ENCODE measurements at regions not wholly inside any gene's neighbourhood (a gene's known extent, or its start where the extent isn't known, plus 50 kb on each side); places are given as distances from the start of the nearest gene placed in this dataset.
"Not testable (repeated sequence)": the region's sequence is repeated elsewhere in the genome, so short reads cannot be mapped to it uniquely, and the experiment has no call there.

DNA sequence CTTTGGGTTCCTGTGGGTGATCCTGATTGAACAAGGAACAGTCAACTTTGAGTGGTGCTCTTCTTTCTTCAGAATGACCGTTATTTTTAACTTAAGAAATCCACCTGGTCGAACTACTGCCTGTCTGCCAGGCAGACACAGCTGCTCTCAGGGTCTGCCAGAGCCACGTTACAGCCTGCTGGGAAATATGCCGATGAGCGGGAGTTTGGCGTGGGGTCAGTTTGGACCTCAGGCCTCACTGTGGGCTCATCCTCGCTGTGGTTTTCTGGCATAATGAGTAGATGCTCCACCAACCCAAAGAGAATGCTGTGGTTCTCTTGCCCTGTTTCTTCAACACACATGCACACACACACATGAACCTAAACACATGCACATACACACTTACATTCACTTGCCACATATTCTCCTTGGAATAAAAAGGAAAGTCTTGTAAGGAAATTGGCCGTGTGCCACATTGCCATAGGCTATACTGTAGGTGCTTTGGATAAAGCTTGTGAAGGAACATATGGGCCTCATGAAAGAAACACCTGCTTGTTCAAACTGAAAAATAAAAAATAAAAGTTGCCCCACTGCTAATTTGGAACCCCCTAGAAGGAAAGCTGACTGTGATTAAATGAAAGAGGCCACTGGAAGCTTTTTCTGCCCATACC is 598.7 kb upstream of the KLF12 start:
- Histone ChIP-seq H3K4me1 (ENCODE audit: control insufficient read depth, insufficient read depth, low read length, poor library complexity, severe bottlenecking) (no peaks in the 10 kb centered on the region), H3K4me3 (ENCODE audit: insufficient read depth, low read depth, low read length, poor library complexity, severe bottlenecking) (no peak overlapping the region), H3K27me3 (replicated peaks; ENCODE audit: control insufficient read depth, insufficient read depth, low read length, poor library complexity, severe bottlenecking) (no peaks in the 10 kb centered on the region), H3K36me3 (ENCODE audit: control insufficient read depth, insufficient read depth, low read length) (no peaks in the 10 kb centered on the region), H3K9me3 (ENCODE audit: control insufficient read depth, low read length) (no peaks in the 10 kb centered on the region), H3K27ac (ENCODE audit: insufficient read depth, low read length, poor library complexity, severe bottlenecking) (no peak overlapping the region)
- no peak for DNase-seq

DNA sequence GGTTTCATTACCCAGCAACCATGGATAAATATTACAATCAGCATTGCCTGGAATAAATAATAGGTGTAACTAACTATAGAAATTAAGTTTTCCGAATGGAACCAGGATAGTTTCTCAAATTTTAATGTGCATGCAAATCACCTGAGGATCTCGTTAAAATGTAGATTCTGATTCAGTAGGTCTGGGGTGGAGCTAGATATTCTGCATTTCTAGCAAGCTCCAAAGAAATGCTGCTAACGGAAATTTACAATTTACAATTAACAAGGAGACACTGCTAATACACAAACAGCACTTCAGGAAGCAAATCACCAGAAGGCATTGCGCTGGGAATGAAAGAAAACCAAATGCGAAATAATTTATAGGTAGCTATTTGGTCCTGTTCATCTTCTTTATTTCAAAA is 597.5 kb upstream of the KLF12 start:
- H3K36me3 ChIP-seq (ENCODE audit: control insufficient read depth, insufficient read depth, low read length), result no peaks in the 10 kb centered on the region
- no peak overlapping the region for H3K4me3 ChIP-seq (ENCODE audit: insufficient read depth, low read depth, low read length, poor library complexity, severe bottlenecking)
- H3K9me3 ChIP-seq (ENCODE audit: control insufficient read depth, low read length), result no peaks in the 10 kb centered on the region
- H3K4me1 ChIP-seq (ENCODE audit: control insufficient read depth, insufficient read depth, low read length, poor library complexity, severe bottlenecking), result no peaks in the 10 kb centered on the region
- H3K27ac ChIP-seq (ENCODE audit: insufficient read depth, low read length, poor library complexity, severe bottlenecking), result no peak overlapping the region
- no peaks in the 10 kb centered on the region for H3K27me3 ChIP-seq (replicated peaks; ENCODE audit: control insufficient read depth, insufficient read depth, low read length, poor library complexity, severe bottlenecking)
- no peak for DNase-seq

DNA sequence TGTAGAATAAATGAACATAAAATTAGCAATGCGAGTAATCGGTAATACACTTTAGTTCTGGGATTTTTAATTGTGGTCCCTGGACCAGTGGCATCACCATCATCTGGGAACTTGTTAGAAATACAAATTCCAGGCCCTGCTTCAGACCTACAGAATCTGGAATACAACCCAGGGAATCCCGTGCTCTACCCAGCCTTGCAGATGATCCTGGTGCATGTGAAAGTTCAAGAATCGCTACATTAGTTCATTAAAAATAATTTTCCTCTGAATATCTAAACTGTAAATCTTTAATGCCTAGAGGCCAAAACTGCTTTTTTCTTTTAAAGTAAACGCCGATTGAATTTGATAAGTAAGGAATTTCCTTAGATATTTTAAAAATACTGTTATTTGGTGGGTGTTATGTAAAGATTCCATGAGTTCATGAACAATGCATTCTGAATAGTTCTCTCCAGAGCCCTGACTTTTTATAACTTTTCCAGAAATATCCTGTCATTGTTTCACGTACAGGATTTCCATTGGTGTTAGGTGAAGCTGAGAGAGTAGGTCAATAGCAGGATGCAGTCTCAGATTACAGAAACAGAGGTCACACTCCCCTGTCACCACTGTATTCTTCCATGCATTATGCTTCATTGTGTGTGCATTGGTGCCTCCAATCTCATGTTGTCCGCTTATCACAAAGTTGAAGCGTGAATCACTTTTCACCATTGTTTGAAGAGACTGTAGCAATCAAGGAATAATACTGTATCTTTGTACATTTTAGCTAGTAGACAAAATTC is 596.5 kb upstream of the KLF12 start:
- no peaks in the 10 kb centered on the region for H3K36me3 ChIP-seq (ENCODE audit: control insufficient read depth, insufficient read depth, low read length)
- DNase-seq, result no peak
- no peaks in the 10 kb centered on the region for H3K27me3 ChIP-seq (replicated peaks; ENCODE audit: control insufficient read depth, insufficient read depth, low read length, poor library complexity, severe bottlenecking)
- H3K4me3 ChIP-seq (ENCODE audit: insufficient read depth, low read depth, low read length, poor library complexity, severe bottlenecking), result no peak overlapping the region
- no peaks in the 10 kb centered on the region for H3K9me3 ChIP-seq (ENCODE audit: control insufficient read depth, low read length)
- H3K4me1 ChIP-seq (ENCODE audit: control insufficient read depth, insufficient read depth, low read length, poor library complexity, severe bottlenecking), result no peaks in the 10 kb centered on the region
- no peak overlapping the region for H3K27ac ChIP-seq (ENCODE audit: insufficient read depth, low read length, poor library complexity, severe bottlenecking)

DNA sequence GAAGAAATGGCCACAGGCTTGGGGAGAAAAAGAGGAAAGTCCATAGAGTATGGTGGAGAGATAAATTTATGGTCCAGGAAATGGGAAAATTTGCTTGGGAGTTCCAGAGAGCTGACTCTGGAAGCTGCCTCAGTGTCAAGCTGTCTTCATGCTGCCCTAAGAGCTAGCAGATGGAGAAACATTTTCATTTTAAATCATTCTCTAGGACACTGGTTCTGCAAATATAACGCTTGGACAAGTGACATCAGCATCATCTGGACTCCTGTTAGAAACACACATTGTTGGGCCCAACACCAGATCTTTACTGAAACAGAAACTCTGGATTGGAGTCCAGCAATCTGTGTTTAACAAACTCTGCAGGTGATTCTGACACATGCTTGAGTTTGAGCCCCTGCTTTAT is 592.0 kb upstream of the KLF12 start:
- no peaks in the 10 kb centered on the region for H3K27me3 ChIP-seq (replicated peaks; ENCODE audit: control insufficient read depth, insufficient read depth, low read length, poor library complexity, severe bottlenecking)
- H3K27ac ChIP-seq (ENCODE audit: insufficient read depth, low read length, poor library complexity, severe bottlenecking), result no peak overlapping the region

DNA sequence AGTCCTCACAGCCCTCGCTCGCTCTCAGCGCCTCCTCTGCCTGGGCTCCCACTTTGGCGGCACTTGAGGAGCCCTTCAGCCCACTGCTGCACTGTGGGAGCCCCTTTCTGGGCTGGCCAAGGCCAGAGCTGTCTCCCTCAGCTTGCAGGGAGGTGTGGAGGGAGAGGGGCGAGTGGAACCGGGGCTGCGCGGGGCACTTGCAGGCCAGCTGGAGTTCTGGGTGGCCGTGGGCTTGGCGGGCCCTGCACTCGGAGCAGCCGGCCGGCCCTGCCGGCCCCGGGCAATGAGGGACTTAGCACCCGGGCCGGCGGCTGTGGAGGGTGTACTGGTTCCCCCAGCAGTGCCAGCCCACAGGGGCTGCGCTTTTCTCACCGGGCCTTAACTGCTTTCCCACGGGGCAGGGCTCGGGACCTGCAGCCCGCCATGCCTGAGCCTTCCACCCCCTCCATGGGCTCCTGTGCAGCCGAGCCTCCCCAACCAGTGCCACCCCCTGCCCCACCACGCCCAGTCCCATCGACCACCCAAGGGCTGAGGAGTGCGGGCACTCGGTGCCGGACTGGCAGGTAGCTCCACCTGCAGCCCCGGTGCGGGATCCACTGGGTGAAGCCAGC is 584.1 kb upstream of the KLF12 start:
- H3K27ac ChIP-seq (ENCODE audit: insufficient read depth, low read length, poor library complexity, severe bottlenecking); H3K4me1 ChIP-seq (ENCODE audit: control insufficient read depth, insufficient read depth, low read length, poor library complexity, severe bottlenecking); H3K4me3 ChIP-seq (ENCODE audit: insufficient read depth, low read depth, low read length, poor library complexity, severe bottlenecking); DNase-seq; H3K9me3 ChIP-seq (ENCODE audit: control insufficient read depth, low read length); H3K27me3 ChIP-seq (replicated peaks; ENCODE audit: control insufficient read depth, insufficient read depth, low read length, poor library complexity, severe bottlenecking); H3K36me3 ChIP-seq (ENCODE audit: control insufficient read depth, insufficient read depth, low read length): not testable (repeated sequence)

More for the DNA sequence above, 592.0 kb upstream of the KLF12 start:
- no peak for DNase-seq
- H3K4me3 ChIP-seq (ENCODE audit: insufficient read depth, low read depth, low read length, poor library complexity, severe bottlenecking), result no peak overlapping the region
- no peaks in the 10 kb centered on the region for H3K4me1 ChIP-seq (ENCODE audit: control insufficient read depth, insufficient read depth, low read length, poor library complexity, severe bottlenecking)
- H3K36me3 ChIP-seq (ENCODE audit: control insufficient read depth, insufficient read depth, low read length), result no peaks in the 10 kb centered on the region
- no peaks in the 10 kb centered on the region for H3K9me3 ChIP-seq (ENCODE audit: control insufficient read depth, low read length)

DNA sequence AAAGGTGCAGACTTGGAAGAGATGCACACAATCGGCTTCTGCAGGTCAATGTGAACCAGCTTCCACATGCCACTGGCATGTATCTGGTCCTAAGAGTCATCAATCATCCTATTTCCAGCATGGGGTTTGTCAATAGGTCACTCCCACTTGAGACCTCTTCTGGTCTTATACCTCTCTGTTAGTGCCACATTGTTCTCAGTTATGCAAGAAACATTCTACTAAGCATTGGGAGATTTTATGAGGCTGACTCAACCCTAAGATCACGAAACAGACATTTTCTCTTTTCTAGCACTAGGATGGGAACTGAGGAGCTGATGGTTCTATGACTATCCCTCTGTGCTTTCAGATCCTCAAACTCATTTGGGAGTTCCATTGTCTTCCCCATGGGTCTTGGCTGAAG is 581.5 kb upstream of the KLF12 start:
- Histone ChIP-seq H3K27me3 (replicated peaks; ENCODE audit: control insufficient read depth, insufficient read depth, low read length, poor library complexity, severe bottlenecking) (no peaks in the 10 kb centered on the region), H3K9me3 (ENCODE audit: control insufficient read depth, low read length) (no peaks in the 10 kb centered on the region), H3K4me3 (ENCODE audit: insufficient read depth, low read depth, low read length, poor library complexity, severe bottlenecking) (no peak overlapping the region), H3K36me3 (ENCODE audit: control insufficient read depth, insufficient read depth, low read length) (no peaks in the 10 kb centered on the region), H3K27ac (ENCODE audit: insufficient read depth, low read length, poor library complexity, severe bottlenecking) (no peak overlapping the region), H3K4me1 (ENCODE audit: control insufficient read depth, insufficient read depth, low read length, poor library complexity, severe bottlenecking) (no peaks in the 10 kb centered on the region)
- DNase-seq, result no peak

DNA sequence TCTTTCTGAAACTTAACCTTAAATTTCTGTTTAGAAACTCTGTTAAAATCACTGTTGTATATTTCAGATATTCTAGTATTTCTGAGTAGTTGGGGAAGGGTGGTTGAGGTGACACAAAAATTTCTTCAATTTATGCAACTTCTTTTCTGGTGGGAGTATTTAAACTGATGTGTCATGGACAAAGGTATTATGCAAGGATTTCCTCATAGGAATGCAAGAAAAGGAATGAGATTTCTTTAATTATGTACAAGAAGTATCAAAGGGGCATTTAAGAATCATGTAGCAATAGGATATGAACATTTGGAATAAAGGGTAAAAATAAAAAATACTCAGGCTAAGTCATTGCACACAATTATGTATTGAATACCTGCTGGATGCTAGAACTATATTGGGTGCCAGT is 575.8 kb upstream of the KLF12 start:
- Histone ChIP-seq H3K4me1 (ENCODE audit: control insufficient read depth, insufficient read depth, low read length, poor library complexity, severe bottlenecking) (no peaks in the 10 kb centered on the region), H3K4me3 (ENCODE audit: insufficient read depth, low read depth, low read length, poor library complexity, severe bottlenecking) (no peak overlapping the region), H3K27ac (ENCODE audit: insufficient read depth, low read length, poor library complexity, severe bottlenecking) (no peak overlapping the region), H3K36me3 (ENCODE audit: control insufficient read depth, insufficient read depth, low read length) (no peaks in the 10 kb centered on the region), H3K27me3 (replicated peaks; ENCODE audit: control insufficient read depth, insufficient read depth, low read length, poor library complexity, severe bottlenecking) (no peaks in the 10 kb centered on the region), H3K9me3 (ENCODE audit: control insufficient read depth, low read length) (no peaks in the 10 kb centered on the region)
- DNase-seq, result no peak

DNA sequence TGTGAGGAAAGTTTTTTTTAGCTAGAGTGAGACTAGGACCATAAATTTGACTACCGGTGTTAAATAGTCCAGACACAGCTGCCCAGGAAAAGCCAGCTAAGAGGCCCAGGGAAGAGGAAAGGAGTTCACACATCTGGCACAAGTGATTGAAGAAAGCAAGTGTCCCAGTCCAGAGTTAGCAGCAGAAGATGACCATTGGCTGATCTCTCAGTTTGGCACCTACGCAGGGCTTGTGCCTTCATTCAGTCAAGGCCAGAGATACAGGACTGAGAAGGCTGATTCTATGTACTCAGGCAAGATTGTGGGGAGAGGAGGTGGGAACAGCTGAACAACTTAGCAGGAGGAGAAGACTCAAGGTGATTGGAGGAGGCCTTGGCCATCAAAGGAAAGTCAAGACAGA is 575.0 kb upstream of the KLF12 start:
- H3K27me3 ChIP-seq (replicated peaks; ENCODE audit: control insufficient read depth, insufficient read depth, low read length, poor library complexity, severe bottlenecking), result no peaks in the 10 kb centered on the region
- no peak overlapping the region for H3K27ac ChIP-seq (ENCODE audit: insufficient read depth, low read length, poor library complexity, severe bottlenecking)
- no peaks in the 10 kb centered on the region for H3K36me3 ChIP-seq (ENCODE audit: control insufficient read depth, insufficient read depth, low read length)
- no peak for DNase-seq
- H3K4me1 ChIP-seq (ENCODE audit: control insufficient read depth, insufficient read depth, low read length, poor library complexity, severe bottlenecking), result no peaks in the 10 kb centered on the region
- no peak overlapping the region for H3K4me3 ChIP-seq (ENCODE audit: insufficient read depth, low read depth, low read length, poor library complexity, severe bottlenecking)
- H3K9me3 ChIP-seq (ENCODE audit: control insufficient read depth, low read length), result no peaks in the 10 kb centered on the region

DNA sequence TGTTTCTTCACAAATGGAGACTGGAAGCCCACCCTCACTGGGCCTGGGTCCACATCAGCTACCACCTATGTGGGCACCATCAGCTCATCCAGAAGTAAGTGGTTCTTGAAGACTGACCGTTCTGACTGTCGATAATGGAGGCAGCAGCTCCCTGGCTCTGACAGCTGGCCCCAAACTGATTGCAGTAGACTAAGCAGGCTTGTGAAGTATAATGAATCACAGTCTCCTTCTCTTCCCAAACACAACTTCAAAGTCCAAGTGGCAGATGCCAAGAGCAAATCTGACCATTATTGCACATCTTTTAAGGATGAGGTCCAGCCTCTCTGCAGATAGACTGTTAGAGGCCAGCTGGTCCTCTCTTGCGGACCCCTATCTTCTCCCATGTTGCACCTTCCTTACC is 574.4 kb upstream of the KLF12 start:
- H3K27me3 ChIP-seq (replicated peaks; ENCODE audit: control insufficient read depth, insufficient read depth, low read length, poor library complexity, severe bottlenecking), result no peaks in the 10 kb centered on the region
- H3K4me1 ChIP-seq (ENCODE audit: control insufficient read depth, insufficient read depth, low read length, poor library complexity, severe bottlenecking), result no peaks in the 10 kb centered on the region
- H3K36me3 ChIP-seq (ENCODE audit: control insufficient read depth, insufficient read depth, low read length), result no peaks in the 10 kb centered on the region
- no peaks in the 10 kb centered on the region for H3K9me3 ChIP-seq (ENCODE audit: control insufficient read depth, low read length)
- H3K27ac ChIP-seq (ENCODE audit: insufficient read depth, low read length, poor library complexity, severe bottlenecking), result no peak overlapping the region
- no peak overlapping the region for H3K4me3 ChIP-seq (ENCODE audit: insufficient read depth, low read depth, low read length, poor library complexity, severe bottlenecking)
- DNase-seq, result no peak

DNA sequence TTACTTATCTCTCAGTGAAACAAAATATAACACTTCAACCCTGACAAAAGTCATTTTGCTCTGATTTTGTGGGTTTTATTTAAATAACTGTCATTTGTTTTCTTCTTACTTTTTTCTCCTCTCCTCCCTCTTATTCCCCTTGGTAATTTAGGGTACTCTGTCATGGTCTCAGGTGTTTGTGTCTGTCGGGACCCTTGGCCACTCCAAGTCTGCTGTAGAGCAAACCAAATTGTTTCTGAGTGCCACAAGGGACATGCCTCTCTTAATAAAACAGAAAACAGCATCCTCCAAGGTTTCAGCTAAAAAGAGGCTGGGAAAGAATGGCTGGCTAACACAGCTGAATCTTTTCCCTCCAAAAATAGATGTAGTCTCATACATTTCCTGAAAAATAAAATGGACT is 573.1 kb upstream of the KLF12 start:
- Histone ChIP-seq H3K27ac (ENCODE audit: insufficient read depth, low read length, poor library complexity, severe bottlenecking) (no peak overlapping the region), H3K4me1 (ENCODE audit: control insufficient read depth, insufficient read depth, low read length, poor library complexity, severe bottlenecking) (no peaks in the 10 kb centered on the region), H3K9me3 (ENCODE audit: control insufficient read depth, low read length) (no peaks in the 10 kb centered on the region), H3K27me3 (replicated peaks; ENCODE audit: control insufficient read depth, insufficient read depth, low read length, poor library complexity, severe bottlenecking) (no peaks in the 10 kb centered on the region), H3K4me3 (ENCODE audit: insufficient read depth, low read depth, low read length, poor library complexity, severe bottlenecking) (no peak overlapping the region), H3K36me3 (ENCODE audit: control insufficient read depth, insufficient read depth, low read length) (no peaks in the 10 kb centered on the region)
- no peak for DNase-seq
